Right ventricle myocardium superior (tissue), 1 donor: ENCODE measurements at regions not wholly inside any gene's neighbourhood (a gene's known extent, or its start where the extent isn't known, plus 50 kb on each side); places are given as distances from the start of the nearest gene placed in this dataset.

ENCODE experiments used
- ATAC-seq: fragments of 200-7000 bp; cut with Tn5 transposase; one replicate; pipeline ENCODE4 v1.9.1; 2020; ENCODE audit warnings: mild to moderate bottlenecking; ENCODE audit not compliant: poor library complexity
- DNase-seq: peaks from one replicate; pipeline ENCODE4 v3.0.0-alpha.2; 2020
- intact Hi-C: fragments of 100-400 bp; cut with DNase I; formaldehyde crosslinking; loops from one replicate; pipeline ENCODE4 v1.11.2; 2022
- donor health status: DM: no; HTN: yes; CAD: no; lungs with severe emphysema.

- intact Hi-C loops = no loop called here
- no peak for ATAC-seq
- DNase-seq = no peak
These were observed 142.5 kb downstream of the KLF13 start for GRCh38 chr15:31468911-31469785.

- ATAC-seq = no peak
- intact Hi-C loops = no loop called here
- DNase-seq = no peak
These were observed 143.3 kb downstream of the KLF13 start for GRCh38 chr15:31469786-31470525.

GRCh38 chr15:31470756-31471155, 144.1 kb downstream of the KLF13 start:
- ATAC-seq = no peak
- no peak for DNase-seq
- intact Hi-C loops = no loop called here

- DNase-seq (no peak), ATAC-seq (peak; percentile 71)
- intact Hi-C loops = no loop called here
These were observed 145.2 kb downstream of the KLF13 start for GRCh38 chr15:31471731-31472430.

DNA sequence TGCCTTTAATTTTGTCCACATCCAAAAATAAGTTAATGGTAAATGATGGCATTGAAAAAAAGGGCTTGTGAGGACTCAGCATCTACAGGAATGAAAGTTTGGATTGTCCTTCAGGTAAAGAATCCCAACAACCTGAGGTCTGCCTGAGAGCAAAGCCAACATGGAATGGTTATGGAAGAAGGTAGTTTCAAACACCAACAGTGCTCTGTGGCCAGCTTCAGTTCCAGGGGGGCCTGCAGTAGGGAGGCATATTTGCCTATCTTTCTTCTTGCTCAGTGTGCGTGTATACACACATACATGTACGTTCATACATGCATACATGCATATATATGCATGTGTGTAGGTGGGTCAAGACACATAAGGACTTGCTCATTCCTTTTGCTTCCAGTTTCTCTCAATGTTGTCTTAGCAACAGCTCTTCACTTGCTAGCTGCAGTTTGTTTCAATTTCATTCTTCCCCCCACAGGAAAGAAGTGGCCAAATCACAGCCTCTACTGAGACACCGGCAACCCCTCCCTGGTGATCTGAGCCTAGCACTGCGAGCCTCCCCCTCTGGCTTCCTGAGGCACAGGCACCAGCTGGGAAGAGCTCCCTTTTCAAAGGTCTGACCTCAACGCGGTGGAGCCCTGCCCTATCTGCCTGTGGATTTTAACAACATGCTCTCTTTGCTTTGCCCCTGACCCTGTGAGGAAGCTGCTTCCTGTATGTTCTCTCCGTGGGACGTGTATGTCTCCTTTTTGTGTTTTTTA, 146.2 kb downstream of the KLF13 start:
- intact Hi-C loops = no loop called here
- ATAC-seq (peak; percentile 73), DNase-seq (no peak)

- intact Hi-C loops = no loop called here
- no peak for ATAC-seq
- DNase-seq = no peak
These were observed 146.9 kb downstream of the KLF13 start for GRCh38 chr15:31473385-31474058.

GRCh38 chr15:31474059-31474868, 147.6 kb downstream of the KLF13 start:
- intact Hi-C loops = no loop called here
- ATAC-seq = no peak
- DNase-seq = no peak

DNA sequence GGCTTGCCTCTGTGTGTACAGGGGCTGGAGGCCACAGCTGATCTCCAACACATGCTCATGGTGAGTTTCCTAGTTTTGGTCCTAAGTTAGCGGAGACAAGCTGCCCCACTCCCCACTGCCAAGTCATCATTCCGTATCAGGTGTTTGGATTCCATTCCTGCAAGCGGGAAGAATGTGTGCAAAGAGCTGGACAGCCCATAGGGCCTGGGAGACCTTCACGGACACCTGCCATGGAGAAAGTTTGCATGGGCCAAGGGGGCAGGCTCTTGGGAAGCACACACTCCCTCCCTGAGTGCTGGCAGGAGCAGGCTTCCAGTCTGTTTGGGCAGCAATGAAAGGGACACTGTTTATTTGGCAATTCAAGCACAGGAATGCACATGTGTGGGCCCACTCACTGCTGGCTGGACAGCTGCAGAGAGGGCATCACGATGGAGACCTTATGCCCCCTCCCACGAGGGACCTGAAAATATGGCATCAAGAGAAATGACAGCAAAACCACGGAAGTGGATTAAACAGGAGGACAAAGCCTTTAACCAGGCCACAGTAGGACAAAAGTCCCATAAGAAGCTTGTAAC, 149.7 kb downstream of the KLF13 start:
- intact Hi-C loops = no loop called here
- no peak for DNase-seq

DNA sequence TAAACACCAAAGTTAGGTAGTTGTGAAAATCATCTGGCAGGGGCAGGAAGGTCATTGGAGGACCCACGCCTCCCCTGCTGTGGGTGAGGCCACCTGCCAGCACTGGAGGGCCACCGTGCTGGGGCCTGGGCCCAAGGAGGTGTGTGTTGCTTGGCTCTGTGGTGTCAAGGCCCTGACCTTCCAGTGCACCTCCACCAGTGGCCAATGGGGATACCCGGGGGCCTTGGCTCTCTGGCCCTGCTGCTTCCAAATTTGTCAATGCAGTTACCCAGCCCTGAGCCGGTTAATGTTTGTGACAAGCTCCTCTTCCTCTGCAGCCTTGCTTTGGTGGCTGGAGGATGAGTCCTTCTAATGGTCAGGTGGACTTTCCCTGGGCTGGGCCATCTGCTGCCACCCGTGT, 150.2 kb downstream of the KLF13 start:
- DNase-seq (no peak), ATAC-seq (no peak)
- intact Hi-C loops = no loop called here

More for the DNA sequence above, 149.7 kb downstream of the KLF13 start:
- ATAC-seq = no peak

GRCh38 chr15:31477301-31477700, 150.7 kb downstream of the KLF13 start:
- ATAC-seq (no peak), DNase-seq (no peak)
- intact Hi-C loops = no loop called here

DNA sequence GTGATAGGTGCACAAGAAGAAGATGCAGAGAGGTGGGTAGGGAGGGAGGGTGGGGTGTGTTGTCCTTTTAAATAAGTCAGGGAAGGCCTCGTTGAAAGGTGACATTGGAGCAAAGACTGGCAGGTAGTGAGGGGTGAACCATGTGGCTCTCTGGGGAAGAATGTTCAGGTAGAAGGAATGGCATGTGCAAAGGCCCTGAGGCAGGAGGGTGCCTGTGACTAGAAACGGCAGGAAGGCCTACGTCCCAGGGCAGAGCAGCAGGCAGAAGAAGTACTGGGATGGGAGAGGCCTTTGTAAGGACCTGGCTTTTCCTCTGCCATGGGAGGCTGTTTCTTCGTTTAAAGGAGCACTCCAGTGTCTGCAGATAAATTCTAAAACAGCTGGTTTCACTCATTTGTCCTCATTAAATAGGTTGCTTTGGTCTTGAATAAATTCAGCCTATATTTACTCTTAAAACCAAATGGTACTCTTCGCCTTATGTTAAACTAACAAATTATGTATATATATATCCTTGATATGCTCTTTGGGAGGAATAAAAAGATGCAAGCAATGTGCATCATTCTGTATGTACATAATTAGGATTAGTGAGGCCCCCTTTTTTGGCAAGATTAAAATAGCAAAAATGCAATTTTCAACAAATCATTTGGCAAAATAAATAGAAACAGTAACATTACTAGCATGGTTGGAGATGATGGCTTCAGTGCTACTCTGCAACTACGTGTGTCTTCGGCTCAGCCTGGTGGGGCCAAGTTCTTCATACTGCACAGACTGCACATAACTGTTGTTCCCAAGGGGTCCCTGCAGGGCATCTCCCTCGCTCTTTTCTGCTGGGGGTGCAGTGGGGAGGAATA, 151.4 kb downstream of the KLF13 start:
- DNase-seq (no peak), ATAC-seq (no peak)
- intact Hi-C loops = no loop called here

DNA sequence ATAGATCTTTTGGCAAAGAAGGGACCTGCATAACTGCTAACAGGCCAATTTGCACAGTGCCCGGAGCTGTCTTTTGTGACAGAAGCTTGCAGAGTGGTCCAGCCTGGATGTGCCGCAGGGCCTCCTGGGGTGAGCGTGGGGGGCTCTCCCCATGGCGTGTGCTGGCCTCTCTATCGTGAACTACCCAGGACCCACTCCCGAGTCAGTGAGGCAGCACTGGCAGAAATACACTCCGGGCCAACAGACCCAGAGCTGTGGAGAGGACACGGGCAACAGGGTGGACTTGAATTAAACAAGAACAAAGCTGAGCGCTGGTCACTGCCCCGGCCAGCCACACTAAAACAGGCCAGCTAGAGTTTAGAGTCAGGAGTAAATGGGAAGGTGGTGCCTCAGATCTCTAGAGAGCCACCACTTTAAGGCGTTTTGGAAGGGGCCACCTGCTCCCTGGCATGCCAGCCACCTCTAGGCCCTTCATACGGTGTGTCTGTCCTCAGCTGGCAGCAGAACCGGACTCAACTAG, 152.1 kb downstream of the KLF13 start:
- intact Hi-C loops = no loop called here
- no peak for ATAC-seq

GRCh38 chr15:31480356-31481025, 153.9 kb downstream of the KLF13 start:
- no peak for DNase-seq
- intact Hi-C loops = loop anchor here (10.0 kb wide), 1 partner anchor 156 kb away; the partner anchor contains the start of gene KLF13
- no peak for ATAC-seq

More for the DNA sequence above, 152.1 kb downstream of the KLF13 start:
- no peak for DNase-seq

- intact Hi-C loops = loop anchor here (10.0 kb wide), 1 partner anchor 156 kb away; the partner anchor contains the start of gene KLF13
- no peak for DNase-seq
- ATAC-seq = no peak
These were observed 154.5 kb downstream of the KLF13 start for GRCh38 chr15:31481142-31481541.
